ENCODE measurements at regions not wholly inside any gene's neighbourhood (a gene's known extent, or its start where the extent isn't known, plus 50 kb on each side); places are given as distances from the start of the nearest gene placed in this dataset.

- DNase-seq (ENCODE audit: low read depth) = peak; percentile 58
These were observed 103.8 kb downstream of the ADSS2 start for GRCh38 chr1:244347942-244348341.

GRCh38 chr1:244349103-244349531 lies 102.6 kb downstream of the ADSS2 start:
- DNase-seq (ENCODE audit: low read depth) = peak; percentile 91

- no peak for DNase-seq (ENCODE audit: low read depth)
These were observed 102.1 kb downstream of the ADSS2 start for GRCh38 chr1:244349581-244350001.

DNA sequence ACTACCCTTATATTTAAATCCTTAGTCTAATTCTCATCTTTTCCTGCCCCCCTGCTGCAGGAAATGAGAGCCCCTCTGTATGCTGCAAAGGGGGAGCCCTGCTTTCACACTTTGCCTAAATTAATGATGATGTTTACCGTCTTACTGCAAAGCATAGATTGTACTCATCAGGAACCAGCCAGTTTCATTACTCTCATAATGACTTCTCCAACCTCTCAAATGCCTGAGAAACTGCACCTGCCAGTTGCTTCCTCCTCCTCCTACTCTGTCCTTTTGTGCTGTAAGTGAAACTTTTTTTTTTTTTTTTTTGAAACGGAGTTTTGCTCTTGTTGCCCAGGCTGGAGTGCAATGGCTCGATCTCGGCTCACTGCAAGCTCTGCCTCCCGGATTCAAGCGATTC lies 101.7 kb downstream of the ADSS2 start:
- no peak for DNase-seq (ENCODE audit: low read depth)

GRCh38 chr1:244352156-244352830 lies 99.4 kb downstream of the ADSS2 start:
- DNase-seq (ENCODE audit: low read depth) = no peak

- peak; percentile 99 for DNase-seq (ENCODE audit: low read depth)
These were observed 98.1 kb downstream of the ADSS2 start for GRCh38 chr1:244353551-244354091.

DNA sequence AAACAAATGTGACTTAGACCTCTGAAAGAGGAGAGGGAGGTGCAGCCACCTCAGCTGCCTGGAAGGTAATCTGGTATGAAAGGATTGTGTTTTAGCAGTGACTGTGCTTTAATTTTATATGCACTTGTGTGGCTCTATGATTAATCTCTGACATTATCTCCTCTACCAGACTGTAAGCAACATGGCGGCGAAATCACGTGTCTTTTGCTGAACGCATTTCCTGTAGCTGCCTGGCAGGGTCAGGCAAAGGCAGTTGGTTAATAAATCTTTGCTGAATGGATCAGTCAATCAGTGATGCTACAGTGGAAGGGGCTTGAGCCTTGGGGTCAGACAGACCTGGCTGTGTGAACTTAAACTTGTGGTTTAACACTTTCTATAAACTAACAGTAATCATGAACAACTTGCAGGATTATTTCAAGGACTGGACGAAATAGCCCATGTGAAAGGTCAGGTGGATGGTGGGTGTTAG lies 96.9 kb downstream of the ADSS2 start:
- DNase-seq (ENCODE audit: low read depth) = no peak

- no peak for DNase-seq (ENCODE audit: low read depth)
These were observed 95.3 kb downstream of the ADSS2 start for GRCh38 chr1:244356376-244356775.
